B cell (primary cell): ENCODE measurements at regions not wholly inside any gene's neighbourhood (a gene's known extent, or its start where the extent isn't known, plus 50 kb on each side); places are given as distances from the start of the nearest gene placed in this dataset.

Experiments
- EZH2 ChIP-seq: IDR thresholded peaks from 2 replicates; pipeline ENCODE4 v1.6.1; 2012; ENCODE audit warnings: borderline replicate concordance, low read depth, mild to moderate bottlenecking, moderate library complexity, low read length; ENCODE audit not compliant: insufficient read depth, poor library complexity, severe bottlenecking
- TF ChIP-seq, protein P1 (sequence below): fragments of 200-600 bp; IDR thresholded peaks from one replicate; pipeline ENCODE4 v1.8.0; 2022; ENCODE audit warnings: antibody characterized with exemption, mild to moderate bottlenecking

DNA sequence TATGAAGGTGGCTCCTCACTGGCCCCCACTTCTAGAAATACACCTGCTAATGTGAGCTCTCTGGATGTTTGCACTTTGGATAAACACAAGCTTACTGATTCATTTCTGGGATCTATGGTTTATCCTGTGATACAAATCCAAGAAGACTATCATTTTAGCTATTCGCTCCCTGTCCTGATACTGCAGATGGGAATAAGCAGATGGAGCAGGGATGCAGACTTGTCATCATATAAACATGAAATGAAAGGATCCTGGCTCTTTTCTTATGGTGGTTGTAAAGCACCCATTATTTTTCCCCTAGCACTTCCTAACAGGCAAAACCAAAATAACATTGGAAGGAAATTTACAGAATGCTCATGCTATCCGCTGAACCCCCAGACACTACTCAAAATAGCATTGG is 162.9 kb upstream of the NOCT start:
- TF ChIP-seq, protein P1, sequence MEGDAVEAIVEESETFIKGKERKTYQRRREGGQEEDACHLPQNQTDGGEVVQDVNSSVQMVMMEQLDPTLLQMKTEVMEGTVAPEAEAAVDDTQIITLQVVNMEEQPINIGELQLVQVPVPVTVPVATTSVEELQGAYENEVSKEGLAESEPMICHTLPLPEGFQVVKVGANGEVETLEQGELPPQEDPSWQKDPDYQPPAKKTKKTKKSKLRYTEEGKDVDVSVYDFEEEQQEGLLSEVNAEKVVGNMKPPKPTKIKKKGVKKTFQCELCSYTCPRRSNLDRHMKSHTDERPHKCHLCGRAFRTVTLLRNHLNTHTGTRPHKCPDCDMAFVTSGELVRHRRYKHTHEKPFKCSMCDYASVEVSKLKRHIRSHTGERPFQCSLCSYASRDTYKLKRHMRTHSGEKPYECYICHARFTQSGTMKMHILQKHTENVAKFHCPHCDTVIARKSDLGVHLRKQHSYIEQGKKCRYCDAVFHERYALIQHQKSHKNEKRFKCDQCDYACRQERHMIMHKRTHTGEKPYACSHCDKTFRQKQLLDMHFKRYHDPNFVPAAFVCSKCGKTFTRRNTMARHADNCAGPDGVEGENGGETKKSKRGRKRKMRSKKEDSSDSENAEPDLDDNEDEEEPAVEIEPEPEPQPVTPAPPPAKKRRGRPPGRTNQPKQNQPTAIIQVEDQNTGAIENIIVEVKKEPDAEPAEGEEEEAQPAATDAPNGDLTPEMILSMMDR: no peak
- no peak for TF ChIP-seq EZH2
